Transverse colon (tissue), 4 donors: ENCODE measurements at regions not wholly inside any gene's neighbourhood (a gene's known extent, or its start where the extent isn't known, plus 50 kb on each side); places are given as distances from the start of the nearest gene placed in this dataset.
"Not testable (repeated sequence)": the region's sequence is repeated elsewhere in the genome, so short reads cannot be mapped to it uniquely, and the experiment has no call there.

Source experiments
- DNase-seq: peaks from one replicate; pipeline ENCODE4 v3.0.0-alpha.2; 2019
- H3K27ac ChIP-seq, 4 donors: fragments of 200-600 bp; sonication (generic); 2 replicates each; pipeline ENCODE4 v1.5.1; 2016 to 2018; ENCODE audit warnings: inconsistent platforms in 4 of 4
- H3K27me3 ChIP-seq: fragments of 200-600 bp; sonication (generic); 2 replicates; pipeline ENCODE4 v1.5.1; 2017; ENCODE audit warnings: inconsistent platforms
- H3K36me3 ChIP-seq, 4 donors: fragments of 200-600 bp; sonication (generic); 2 replicates each; pipeline ENCODE4 v1.5.1; 2017 to 2019; ENCODE audit warnings: inconsistent platforms in 4 of 4
- H3K4me1 ChIP-seq, 4 donors: fragments of 200-600 bp; sonication (generic); 2 replicates each; pipeline ENCODE4 v1.5.1; 2017 to 2020; ENCODE audit warnings: inconsistent platforms in 4 of 4
- H3K4me3 ChIP-seq, 4 donors: fragments of 200-600 bp; sonication (generic); 1 replicate in 1 of 4; 2 replicates in 3 of 4; pipeline versions ENCODE4 v1.5.1 to v1.6.1; 2017 to 2019; ENCODE audit warnings: inconsistent platforms in 4 of 4
- H3K9me3 ChIP-seq, 2 donors: fragments of 200-600 bp; sonication (generic); 2 replicates each; pipeline ENCODE4 v1.5.1; 2017 to 2019; ENCODE audit warnings: inconsistent platforms in 2 of 2
- EP300 ChIP-seq: sonication (generic); formaldehyde crosslinking; IDR thresholded peaks from one replicate; pipeline ENCODE4 v1.6.1; 2017; ENCODE audit warnings: antibody characterized with exemption, low read depth
- POLR2A ChIP-seq: fragments of 450-650 bp; IDR thresholded peaks from one replicate; pipeline ENCODE4 v1.6.1; 2016; ENCODE audit warnings: antibody characterized with exemption, mild to moderate bottlenecking, moderate library complexity
- POLR2AphosphoS5 ChIP-seq, 3 donors: sonication (generic); formaldehyde crosslinking; IDR thresholded peaks; one replicate each; pipeline ENCODE4 v1.6.1; 2016; ENCODE audit warnings: antibody characterized with exemption in 3 of 3
- WGBS, 2 donors: methylation state at CpG; one replicate each; pipeline ENCODE4 v1.1.5; 2018; ENCODE audit warnings: low coverage in 1 of 2; 5-methylcytosine and 5-hydroxymethylcytosine counted together
- in situ Hi-C, 4 donors: fragments of 200-750 bp; cut with MboI; loops; one replicate each; pipeline versions ENCODE4 v1.15.0 to v1.15.1; 2017; ENCODE audit warnings: low sequenced_read_pairs in 3 of 4, low pct_ligation_motif_present in 1 of 4, low pct_unique_long_range_greater_than_20kb in 1 of 4
- intact Hi-C: fragments of 100-400 bp; cut with DNase I; formaldehyde crosslinking; loops from one replicate; pipeline ENCODE4 v1.15.1; 2023; ENCODE audit warnings: low total_unique reads
- TF ChIP-seq, protein P1 (sequence below), 5 experiments: fragments of 200-600 bp in 3 of 5; fragments of 450-650 bp in 2 of 5; sonication (generic) in 3 of 5; IDR thresholded peaks; 1 replicate in 2 of 5; 2 replicates in 3 of 5; pipeline ENCODE4 v1.5.1; 2016 to 2017; ENCODE audit warnings: antibody characterized with exemption in 5 of 5, inconsistent platforms in 3 of 5, mild to moderate bottlenecking in 2 of 5, moderate library complexity in 1 of 5

GRCh38 chr11:122563761-122564160, 91.8 kb upstream of the UBASH3B start:
- 77% methylated on average over 3 of the region's 3 CpGs; no CpG with 5 or more reads in 1 of the 2 donors for WGBS, 2 donors
- no peak overlapping the region for H3K4me3 ChIP-seq
- TF ChIP-seq POLR2A (no peak), POLR2AphosphoS5 (IDR thresholded peaks at IDR 0.05) (no peak), EP300 (no peak)
- TF ChIP-seq, protein P1, sequence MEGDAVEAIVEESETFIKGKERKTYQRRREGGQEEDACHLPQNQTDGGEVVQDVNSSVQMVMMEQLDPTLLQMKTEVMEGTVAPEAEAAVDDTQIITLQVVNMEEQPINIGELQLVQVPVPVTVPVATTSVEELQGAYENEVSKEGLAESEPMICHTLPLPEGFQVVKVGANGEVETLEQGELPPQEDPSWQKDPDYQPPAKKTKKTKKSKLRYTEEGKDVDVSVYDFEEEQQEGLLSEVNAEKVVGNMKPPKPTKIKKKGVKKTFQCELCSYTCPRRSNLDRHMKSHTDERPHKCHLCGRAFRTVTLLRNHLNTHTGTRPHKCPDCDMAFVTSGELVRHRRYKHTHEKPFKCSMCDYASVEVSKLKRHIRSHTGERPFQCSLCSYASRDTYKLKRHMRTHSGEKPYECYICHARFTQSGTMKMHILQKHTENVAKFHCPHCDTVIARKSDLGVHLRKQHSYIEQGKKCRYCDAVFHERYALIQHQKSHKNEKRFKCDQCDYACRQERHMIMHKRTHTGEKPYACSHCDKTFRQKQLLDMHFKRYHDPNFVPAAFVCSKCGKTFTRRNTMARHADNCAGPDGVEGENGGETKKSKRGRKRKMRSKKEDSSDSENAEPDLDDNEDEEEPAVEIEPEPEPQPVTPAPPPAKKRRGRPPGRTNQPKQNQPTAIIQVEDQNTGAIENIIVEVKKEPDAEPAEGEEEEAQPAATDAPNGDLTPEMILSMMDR (IDR thresholded peaks at IDR 0.05), result no peak
- in situ Hi-C loops (no loop called here), intact Hi-C loops (no loop called here)
- H3K36me3 ChIP-seq, result no peaks in the 10 kb centered on the region
- H3K4me1 ChIP-seq, result no peaks in the 10 kb centered on the region
- no peaks in the 10 kb centered on the region for H3K9me3 ChIP-seq
- DNase-seq, result no peak
- no peak overlapping the region for H3K27ac ChIP-seq
- no peaks in the 10 kb centered on the region for H3K27me3 ChIP-seq

GRCh38 chr11:122559734-122560382, 95.7 kb upstream of the UBASH3B start:
- Histone ChIP-seq H3K36me3 (no peaks in the 10 kb centered on the region), H3K9me3 (no peaks in the 10 kb centered on the region), H3K4me1 (no peaks in the 10 kb centered on the region), H3K27me3 (no peaks in the 10 kb centered on the region), H3K27ac (no peak overlapping the region), H3K4me3 (no peak overlapping the region)
- WGBS, 2 donors, result 76 to 85% methylated on average over 9 of the region's 9 CpGs
- in situ Hi-C loops (no loop called here), intact Hi-C loops (no loop called here)
- no peak for DNase-seq
- TF ChIP-seq POLR2AphosphoS5 (IDR thresholded peaks at IDR 0.05), result no peak
- TF ChIP-seq, protein P1 (IDR thresholded peaks at IDR 0.05), result no peak
- no peak for TF ChIP-seq POLR2A
- no peak for TF ChIP-seq EP300

GRCh38 chr11:122559218-122559617, 96.3 kb upstream of the UBASH3B start:
- H3K36me3 ChIP-seq, in situ Hi-C loops, DNase-seq, H3K4me3 ChIP-seq, H3K9me3 ChIP-seq, H3K27ac ChIP-seq, H3K4me1 ChIP-seq, H3K27me3 ChIP-seq, intact Hi-C loops: not testable (repeated sequence)
- WGBS, 2 donors, result 81 to 95% methylated on average over 6 to 9 of the region's 9 CpGs

- 67 to 71% methylated on average over 4 to 6 of the region's 6 CpGs for WGBS, 2 donors
- in situ Hi-C loops, H3K27me3 ChIP-seq, DNase-seq, H3K9me3 ChIP-seq, H3K4me1 ChIP-seq, intact Hi-C loops, H3K36me3 ChIP-seq, H3K27ac ChIP-seq, H3K4me3 ChIP-seq: not testable (repeated sequence)
Observed at GRCh38 chr11:122557163-122557562, 98.4 kb upstream of the UBASH3B start.

DNA sequence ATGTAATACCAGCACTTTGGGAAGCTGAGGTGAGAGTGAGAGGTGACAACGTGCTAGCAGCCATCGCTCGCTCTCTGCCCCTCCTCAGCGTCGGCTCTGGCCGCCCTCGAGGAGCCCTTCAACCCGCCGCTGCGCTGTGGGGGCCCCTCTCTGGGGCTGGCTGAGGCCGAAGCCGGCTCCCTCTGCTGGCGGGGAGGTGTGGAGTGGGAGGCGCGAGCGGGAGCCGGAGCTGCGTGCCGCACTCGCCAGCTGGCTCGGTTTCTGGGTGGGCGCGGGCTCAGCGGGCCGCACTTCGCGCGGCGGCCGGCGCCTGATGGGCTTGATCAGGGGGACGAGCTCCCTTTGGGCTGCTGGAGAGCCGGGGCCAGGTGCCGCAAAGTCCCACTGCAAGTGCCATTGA, 98.9 kb upstream of the UBASH3B start:
- Histone ChIP-seq H3K27me3 (no peaks in the 10 kb centered on the region), H3K4me3 (peak overlapping the region in 1 of 4 donors; percentile 8), H3K36me3 (no peaks in the 10 kb centered on the region), H3K4me1 (no peaks in the 10 kb centered on the region), H3K27ac (no peak overlapping the region), H3K9me3 (no peaks in the 10 kb centered on the region)
- WGBS, 2 donors, result 40 to 51% methylated on average over 1 to 34 of the region's 34 CpGs
- TF ChIP-seq EP300, result no peak
- TF ChIP-seq POLR2AphosphoS5 (IDR thresholded peaks at IDR 0.05), result no peak
- TF ChIP-seq, protein P1 (IDR thresholded peaks at IDR 0.05), result no peak
- no peak for TF ChIP-seq POLR2A
- intact Hi-C loops (no loop called here), in situ Hi-C loops (no loop called here)
- DNase-seq, result peak; percentile 8
